Adipocyte (in vitro differentiated cells): ENCODE measurements at regions not wholly inside any gene's neighbourhood (a gene's known extent, or its start where the extent isn't known, plus 50 kb on each side); places are given as distances from the start of the nearest gene placed in this dataset.

Source experiments
- DNase-seq: peaks from one replicate; pipeline ENCODE4 v3.0.0-alpha.2; 2015; ENCODE audit warnings: low read depth
- H3K27me3 ChIP-seq: replicated peaks from 2 replicates; pipeline ENCODE4 v1.7.0; 2013; ENCODE audit warnings: mild to moderate bottlenecking, low read length, moderate library complexity; ENCODE audit not compliant: control insufficient read depth, insufficient read depth
- H3K36me3 ChIP-seq: 2 replicates; pipeline ENCODE4 v1.7.0; 2013; ENCODE audit warnings: low read length, mild to moderate bottlenecking, moderate library complexity; ENCODE audit not compliant: control insufficient read depth, insufficient read depth, severe bottlenecking
- H3K4me1 ChIP-seq: 2 replicates; pipeline ENCODE4 v1.7.0; 2013; ENCODE audit warnings: mild to moderate bottlenecking, low read length, moderate library complexity; ENCODE audit not compliant: control insufficient read depth, insufficient read depth
- H3K4me3 ChIP-seq: 2 replicates; pipeline ENCODE4 v1.7.0; 2013; ENCODE audit warnings: mild to moderate bottlenecking, low read length, moderate library complexity
- H3K9ac ChIP-seq: 2 replicates; pipeline ENCODE4 v1.7.0; 2013; ENCODE audit warnings: mild to moderate bottlenecking, low read length, moderate library complexity
- H3K9me3 ChIP-seq: 2 replicates; pipeline ENCODE4 v1.7.0; 2013; ENCODE audit warnings: mild to moderate bottlenecking, low read length, moderate library complexity; ENCODE audit not compliant: control insufficient read depth

DNA sequence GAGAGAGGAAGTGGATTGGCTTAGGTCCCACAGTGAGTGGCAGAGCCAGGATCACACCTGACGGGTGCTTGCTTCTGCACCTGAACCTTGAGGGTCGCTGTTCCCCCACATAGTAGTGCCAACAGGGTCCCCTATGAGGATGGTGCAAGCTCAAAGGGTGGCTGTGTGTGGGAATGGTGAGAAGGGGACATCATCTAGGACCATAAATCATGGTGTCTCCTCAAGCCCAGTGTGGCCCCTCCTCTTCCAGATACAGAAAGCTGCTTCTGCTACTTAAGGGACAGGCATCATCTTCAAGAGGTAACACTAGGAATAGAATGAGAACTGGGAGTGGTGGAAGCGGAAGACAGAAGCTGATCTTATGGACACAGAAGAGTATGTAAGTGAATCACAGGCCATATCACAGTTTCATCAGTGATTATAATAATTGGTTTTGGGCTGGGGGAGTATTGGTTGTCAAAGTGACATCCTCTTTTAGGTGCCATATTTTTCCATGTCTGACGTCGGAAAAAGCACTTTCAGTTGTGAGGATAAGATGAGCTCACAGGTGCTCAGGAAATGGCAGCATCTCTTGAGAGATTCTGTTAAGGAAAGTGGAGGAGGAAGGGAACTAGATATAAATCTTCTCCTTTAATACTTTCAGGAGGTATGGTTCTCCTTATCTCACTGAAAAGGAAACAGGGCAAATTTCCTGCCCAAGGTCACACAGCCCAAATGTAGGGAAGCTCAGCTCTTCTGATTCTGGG, 83.2 kb upstream of the HNF1B start:
- Histone ChIP-seq H3K27me3 (peaks cover 19% of the 10 kb centered on the region), H3K4me3 (no peak overlapping the region), H3K4me1 (no peaks in the 10 kb centered on the region), H3K9ac (no peak overlapping the region), H3K36me3 (no peaks in the 10 kb centered on the region), H3K9me3 (no peaks in the 10 kb centered on the region)
- no peak for DNase-seq

DNA sequence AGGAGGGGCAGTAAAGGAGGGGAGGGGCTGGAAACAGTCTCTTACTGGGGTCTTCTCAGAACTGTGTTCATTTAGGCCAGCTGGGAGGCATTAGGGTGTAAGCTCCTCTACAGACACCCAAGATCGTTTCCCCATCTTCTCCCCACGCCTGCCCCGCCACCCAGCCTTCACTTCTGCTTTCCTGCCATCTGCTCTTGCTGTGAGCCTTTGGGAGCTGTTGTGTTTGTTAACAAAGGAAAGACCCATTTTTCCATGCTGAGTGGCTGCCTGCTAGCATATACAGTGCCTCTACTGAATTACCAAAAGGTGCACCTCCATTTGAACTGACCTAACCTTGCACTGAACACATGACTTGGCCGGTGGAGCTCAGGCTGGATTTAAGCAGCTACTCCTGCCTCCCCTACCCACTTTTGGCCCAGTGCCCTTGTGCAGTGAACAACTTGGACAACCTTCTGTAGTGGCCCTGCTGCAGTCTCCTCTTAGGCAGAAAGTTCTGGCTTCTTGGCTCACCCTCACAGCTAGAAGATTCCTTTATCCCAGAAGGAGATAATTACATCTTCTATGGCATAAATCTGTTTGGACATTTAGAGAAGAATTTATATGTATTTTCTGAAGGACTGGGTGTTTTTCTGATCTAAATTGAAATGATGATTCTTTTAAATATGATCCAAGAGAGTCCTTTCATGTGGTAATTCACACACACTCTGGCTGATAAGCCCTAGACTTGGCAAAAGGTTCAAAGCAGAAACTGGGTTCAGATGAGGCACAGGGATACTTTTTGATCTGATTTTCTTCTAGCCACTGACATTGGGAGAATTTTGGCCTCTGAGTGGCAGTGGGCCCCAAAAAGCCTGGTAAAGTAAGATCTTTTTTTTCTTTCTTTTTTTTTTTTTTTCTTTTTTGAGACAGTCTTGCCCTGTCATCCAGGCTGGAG, 81.9 kb upstream of the HNF1B start:
- peaks cover 19% of the 10 kb centered on the region for H3K27me3 ChIP-seq
- DNase-seq, result no peak
- no peak overlapping the region for H3K4me3 ChIP-seq
- H3K4me1 ChIP-seq, result no peaks in the 10 kb centered on the region
- no peaks in the 10 kb centered on the region for H3K36me3 ChIP-seq
- H3K9ac ChIP-seq, result no peak overlapping the region
- no peaks in the 10 kb centered on the region for H3K9me3 ChIP-seq

DNA sequence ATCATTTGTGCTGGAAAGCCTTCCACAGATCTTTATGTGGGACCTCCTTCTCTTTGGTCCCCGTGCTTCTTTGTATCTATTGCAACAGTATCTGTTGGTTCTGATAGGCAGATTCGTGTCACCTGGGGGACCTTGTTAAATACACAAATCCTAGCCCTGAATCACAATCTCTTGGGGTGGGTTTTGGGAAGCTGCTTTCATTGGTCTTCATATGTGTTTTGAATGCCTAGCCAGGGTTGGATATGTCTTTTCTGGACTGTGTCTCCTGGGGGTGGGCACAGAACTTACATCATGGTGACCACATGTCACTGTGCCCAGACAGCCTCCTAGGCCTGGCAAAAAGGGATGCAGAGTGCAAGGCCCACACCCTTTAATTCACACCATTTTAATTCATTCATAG, 81.0 kb upstream of the HNF1B start:
- H3K4me3 ChIP-seq, result no peak overlapping the region
- no peak overlapping the region for H3K9ac ChIP-seq
- H3K4me1 ChIP-seq, result no peaks in the 10 kb centered on the region
- no peak for DNase-seq
- H3K27me3 ChIP-seq, result peaks cover 16% of the 10 kb centered on the region
- no peaks in the 10 kb centered on the region for H3K36me3 ChIP-seq
- H3K9me3 ChIP-seq, result no peaks in the 10 kb centered on the region

DNA sequence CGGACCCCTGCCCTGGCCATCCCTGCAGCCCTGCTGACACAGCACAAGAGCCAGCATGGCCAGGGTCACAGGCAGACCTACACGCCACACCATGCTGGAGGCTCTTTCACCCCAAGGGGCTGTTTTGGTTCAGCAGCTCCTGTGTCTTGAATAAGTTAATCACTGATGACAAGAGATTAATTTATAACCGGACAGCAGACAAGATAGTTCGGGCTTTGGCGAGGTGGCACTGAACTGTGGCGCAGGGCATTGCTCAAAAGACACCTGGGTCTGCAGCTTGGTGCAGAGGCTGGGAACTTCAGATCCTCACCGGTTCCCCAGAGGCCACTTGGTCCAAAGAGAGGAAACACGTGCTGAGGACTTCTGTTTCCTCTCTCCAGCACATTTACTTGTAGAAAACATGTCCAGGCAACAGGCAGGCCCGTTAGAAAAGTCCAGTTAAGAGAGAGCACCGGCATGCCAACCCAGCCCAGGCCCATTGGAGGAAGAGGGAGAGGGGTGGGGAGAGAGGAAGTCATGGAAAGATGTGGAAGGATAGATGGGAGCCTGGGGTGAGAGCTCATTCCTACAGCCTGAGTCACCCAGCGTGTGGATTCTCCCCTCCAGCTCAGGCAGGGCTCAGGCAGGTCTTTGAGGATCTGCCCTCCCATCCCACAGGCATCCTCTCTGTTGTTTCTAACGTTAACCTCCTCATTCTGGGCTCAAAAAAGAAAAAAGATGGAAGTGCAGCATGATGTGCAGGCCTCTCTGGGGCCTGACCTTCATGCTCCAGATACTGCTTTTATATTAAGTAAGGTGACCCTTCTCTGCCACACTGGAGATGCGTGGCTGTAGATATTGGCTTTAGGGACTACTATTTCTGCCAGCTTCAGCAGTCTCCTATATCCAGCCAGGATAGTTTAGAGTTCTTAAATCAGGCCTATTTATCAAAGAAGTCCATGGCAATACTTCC, 80.0 kb upstream of the HNF1B start:
- H3K4me1 ChIP-seq, result no peaks in the 10 kb centered on the region

DNA sequence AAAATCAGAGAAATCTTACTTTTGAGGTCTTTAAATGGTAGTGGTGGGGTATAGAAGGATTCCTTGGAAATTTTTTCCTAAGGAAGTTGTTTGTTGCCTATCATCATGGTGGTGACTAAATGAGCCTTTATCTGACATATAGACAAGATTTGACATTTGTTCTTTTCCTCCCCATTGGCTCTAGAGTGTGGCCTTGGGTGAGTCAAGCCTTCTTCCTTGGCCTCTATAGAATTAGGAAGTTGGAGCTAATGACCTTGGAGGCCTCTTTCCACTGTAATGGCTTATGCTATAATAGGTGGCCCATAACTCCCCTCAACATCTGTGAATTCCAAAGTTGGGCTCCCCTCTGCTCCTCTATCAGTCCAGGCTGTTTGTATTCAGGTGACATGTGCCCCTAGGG, 79.1 kb upstream of the HNF1B start:
- Histone ChIP-seq H3K9ac (no peak overlapping the region), H3K4me3 (no peak overlapping the region), H3K4me1 (no peaks in the 10 kb centered on the region), H3K27me3 (peaks cover 25% of the 10 kb centered on the region), H3K9me3 (no peaks in the 10 kb centered on the region), H3K36me3 (no peaks in the 10 kb centered on the region)
- DNase-seq, result no peak

More for the DNA sequence above, 80.0 kb upstream of the HNF1B start:
- Histone ChIP-seq H3K9ac (no peak overlapping the region), H3K27me3 (peaks cover 17% of the 10 kb centered on the region), H3K36me3 (no peaks in the 10 kb centered on the region), H3K9me3 (no peaks in the 10 kb centered on the region), H3K4me3 (no peak overlapping the region)
- DNase-seq, result peak; percentile 68

DNA sequence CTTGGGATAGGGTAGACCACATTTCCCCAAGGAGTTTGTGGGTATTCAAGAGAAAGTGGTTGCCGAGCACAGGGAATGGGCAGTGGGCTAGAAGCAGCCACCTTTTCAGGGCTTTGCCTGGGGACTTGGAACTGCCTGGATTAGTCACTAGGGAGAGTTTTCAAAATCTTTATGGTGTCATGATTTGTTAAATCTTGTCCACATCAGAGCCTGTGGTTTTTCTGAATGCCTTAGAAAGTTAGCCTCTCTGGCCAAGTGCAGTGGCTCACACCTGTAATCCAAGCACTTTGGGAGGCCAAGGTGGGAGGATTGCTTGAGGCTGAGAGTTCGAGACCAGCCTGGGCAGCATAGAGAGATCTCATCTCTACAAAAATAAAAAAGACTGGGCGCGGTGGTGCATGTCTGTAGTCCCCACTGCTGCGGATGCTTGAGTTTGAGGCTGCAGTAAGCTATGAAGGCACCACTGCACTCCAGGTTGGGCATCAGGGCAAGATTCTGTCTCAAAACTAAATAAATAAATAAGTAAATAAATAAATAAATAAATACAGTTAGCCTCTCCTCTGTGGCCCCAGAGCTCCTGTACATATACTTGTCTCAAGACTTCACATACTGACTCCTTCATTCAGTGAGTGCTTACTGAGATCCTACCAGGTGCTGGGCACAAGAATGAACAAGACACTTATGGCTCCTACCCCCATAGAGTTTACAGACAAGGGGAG, 76.3 kb upstream of the HNF1B start:
- H3K4me1 ChIP-seq, result no peaks in the 10 kb centered on the region
- no peak overlapping the region for H3K9ac ChIP-seq
- DNase-seq, result no peak
- H3K9me3 ChIP-seq, result no peaks in the 10 kb centered on the region
- H3K36me3 ChIP-seq, result no peaks in the 10 kb centered on the region
- H3K27me3 ChIP-seq, result peaks cover 22% of the 10 kb centered on the region
- no peak overlapping the region for H3K4me3 ChIP-seq

DNA sequence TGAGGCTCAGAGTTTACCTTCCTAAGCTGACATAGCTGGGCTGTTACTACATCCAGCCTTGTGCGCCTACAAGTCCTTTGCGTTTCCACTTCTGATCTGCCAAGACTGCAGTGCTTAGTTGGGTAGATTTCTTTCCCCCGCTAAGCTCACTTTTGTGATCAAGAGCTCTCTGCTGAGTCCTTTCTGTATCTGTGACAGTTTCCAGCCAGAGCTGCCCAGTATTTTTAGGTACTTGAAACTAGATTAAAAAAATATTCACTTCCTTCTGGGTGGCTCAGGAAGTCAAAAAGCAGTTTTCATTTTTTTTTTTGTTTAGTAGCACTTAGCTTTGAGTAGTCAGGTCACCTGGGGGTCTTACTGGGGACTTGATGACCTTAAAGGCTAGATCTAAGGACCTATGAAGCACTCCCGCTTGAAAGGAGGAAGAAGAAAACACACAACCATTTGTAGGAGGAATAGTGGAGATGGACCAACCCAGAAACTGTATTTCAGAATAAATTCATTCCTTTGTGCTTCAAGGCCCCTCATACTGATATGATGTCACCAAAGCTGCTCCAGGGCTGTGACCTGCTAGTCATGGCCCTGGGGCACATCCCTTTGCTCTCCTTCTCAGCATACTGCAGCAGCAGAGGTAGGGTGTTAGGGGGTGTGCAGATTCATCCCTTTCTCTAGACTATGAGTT, 75.6 kb upstream of the HNF1B start:
- Histone ChIP-seq H3K9me3 (no peaks in the 10 kb centered on the region), H3K9ac (no peak overlapping the region), H3K36me3 (no peaks in the 10 kb centered on the region), H3K4me1 (peaks cover 3% of the 10 kb centered on the region), H3K4me3 (no peak overlapping the region), H3K27me3 (peaks cover 22% of the 10 kb centered on the region)
- DNase-seq, result no peak

DNA sequence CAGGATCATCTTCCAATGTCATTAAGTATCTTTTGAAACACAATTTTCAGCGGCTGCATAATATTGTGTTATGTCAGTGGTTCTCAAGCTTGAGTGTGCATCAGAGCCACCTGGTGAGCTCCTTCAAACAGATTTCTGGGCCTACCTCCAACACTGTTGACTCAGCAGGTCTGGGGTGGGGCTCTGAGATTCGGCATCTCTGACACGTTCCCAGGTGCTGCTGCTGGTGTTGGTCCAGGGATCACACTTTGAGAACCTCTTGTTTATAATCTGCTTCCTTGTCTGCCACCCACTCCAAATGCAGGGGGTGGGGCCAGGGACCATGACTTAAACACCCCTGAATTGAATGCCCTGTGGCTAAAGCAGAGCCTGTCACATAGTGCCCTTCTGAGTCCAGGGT, 73.8 kb upstream of the HNF1B start:
- DNase-seq, result no peak
- Histone ChIP-seq H3K4me1 (peaks cover 7% of the 10 kb centered on the region), H3K27me3 (peaks cover 22% of the 10 kb centered on the region), H3K36me3 (no peaks in the 10 kb centered on the region), H3K9me3 (no peaks in the 10 kb centered on the region), H3K4me3 (no peak overlapping the region), H3K9ac (no peak overlapping the region)

DNA sequence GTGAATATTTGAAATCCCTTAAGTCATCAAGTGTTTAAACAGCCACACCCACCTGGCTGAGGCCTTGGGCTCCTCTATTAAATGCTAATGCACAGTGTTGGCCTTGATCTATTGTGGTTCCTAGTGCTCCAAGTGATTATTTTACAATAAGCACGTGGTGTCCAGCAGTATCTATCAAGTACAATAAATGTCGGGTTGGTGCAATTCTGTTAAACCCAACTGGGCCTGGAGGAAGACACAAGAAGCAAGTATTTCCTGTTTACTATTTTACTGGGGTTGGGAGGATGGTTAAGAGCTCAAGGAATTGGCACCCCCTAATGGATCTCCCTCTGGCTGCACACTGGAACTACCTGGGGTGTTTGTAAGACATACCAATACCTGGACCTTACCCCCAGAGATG, 72.1 kb upstream of the HNF1B start:
- H3K4me3 ChIP-seq, result no peak overlapping the region
- no peaks in the 10 kb centered on the region for H3K36me3 ChIP-seq
- no peak overlapping the region for H3K9ac ChIP-seq
- no peak for DNase-seq
- H3K9me3 ChIP-seq, result no peaks in the 10 kb centered on the region
- peaks cover 7% of the 10 kb centered on the region for H3K4me1 ChIP-seq
- peaks cover 16% of the 10 kb centered on the region for H3K27me3 ChIP-seq

DNA sequence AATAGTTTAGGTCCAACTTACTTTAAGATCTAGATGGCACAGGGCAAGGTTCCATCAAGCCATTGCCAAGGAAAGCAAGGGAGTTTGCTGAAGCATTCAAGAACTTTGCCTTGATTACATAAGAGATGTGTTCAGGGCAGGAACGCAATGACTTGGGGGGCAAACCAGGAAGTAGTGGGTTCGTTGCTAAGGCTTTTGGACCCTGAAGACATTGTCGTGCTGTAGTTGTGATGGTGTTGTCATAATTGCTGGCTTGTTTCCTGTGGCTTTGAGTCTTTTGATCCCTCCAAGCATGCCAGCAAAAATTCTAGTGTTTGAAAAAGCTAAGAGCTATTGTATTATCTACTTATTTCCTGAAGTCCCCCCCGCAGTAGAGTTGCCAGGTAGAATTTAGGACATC, 70.7 kb upstream of the HNF1B start:
- no peak overlapping the region for H3K4me3 ChIP-seq
- H3K4me1 ChIP-seq, result peaks cover 7% of the 10 kb centered on the region
- no peak overlapping the region for H3K9ac ChIP-seq
- no peaks in the 10 kb centered on the region for H3K36me3 ChIP-seq
- H3K9me3 ChIP-seq, result no peaks in the 10 kb centered on the region
- H3K27me3 ChIP-seq, result peaks cover 11% of the 10 kb centered on the region
- DNase-seq, result no peak
